Smooth muscle cell (in vitro differentiated cells): ENCODE measurements at regions not wholly inside any gene's neighbourhood (a gene's known extent, or its start where the extent isn't known, plus 50 kb on each side); places are given as distances from the start of the nearest gene placed in this dataset.

ENCODE experiments used
- DNase-seq: peaks from one replicate; lab custom pipeline; 2025; ENCODE audit not compliant: unreplicated experiment; lab: John Stamatoyannopoulos, UW
- H2AFZ ChIP-seq: fragments of 200-600 bp; sonication (generic); 2 replicates; pipeline ENCODE4 v1.6.0; 2016; ENCODE audit warnings: antibody characterized with exemption, low read depth, mild to moderate bottlenecking
- H3F3A ChIP-seq: fragments of 200-600 bp; sonication (generic); 2 replicates; pipeline ENCODE4 v1.6.0; 2017; ENCODE audit warnings: antibody characterized with exemption, low read depth
- H3K27ac ChIP-seq: fragments of 200-600 bp; sonication (generic); 2 replicates; pipeline ENCODE4 v1.5.1; 2016; ENCODE audit warnings: low read depth, mild to moderate bottlenecking
- H3K27me3 ChIP-seq: fragments of 200-600 bp; sonication (generic); 2 replicates; pipeline ENCODE4 v1.6.1; 2016; ENCODE audit warnings: low read depth, mild to moderate bottlenecking
- H3K36me3 ChIP-seq: fragments of 200-600 bp; sonication (generic); 2 replicates; pipeline ENCODE4 v1.5.1; 2016; ENCODE audit warnings: low read depth
- H3K4me1 ChIP-seq: fragments of 200-600 bp; sonication (generic); 2 replicates; pipeline ENCODE4 v1.5.1; 2016; ENCODE audit warnings: low read depth
- H3K4me2 ChIP-seq: fragments of 200-600 bp; sonication (generic); 2 replicates; pipeline ENCODE4 v1.6.0; 2016; ENCODE audit warnings: mild to moderate bottlenecking
- H3K4me3 ChIP-seq: fragments of 200-600 bp; sonication (generic); 2 replicates; pipeline ENCODE4 v1.5.1; 2016; ENCODE audit warnings: mild to moderate bottlenecking
- H3K79me2 ChIP-seq: fragments of 200-600 bp; sonication (generic); 2 replicates; pipeline ENCODE4 v1.6.0; 2016; ENCODE audit warnings: low read depth, mild to moderate bottlenecking
- H3K9ac ChIP-seq: fragments of 200-600 bp; sonication (generic); 2 replicates; pipeline ENCODE4 v1.6.0; 2016; ENCODE audit warnings: low read depth
- H3K9me3 ChIP-seq: fragments of 200-600 bp; sonication (generic); replicated peaks from 2 replicates; pipeline ENCODE4 v1.5.1; 2016; ENCODE audit warnings: low read depth
- H4K20me1 ChIP-seq: fragments of 200-600 bp; sonication (generic); 2 replicates; pipeline ENCODE4 v1.6.0; 2016; ENCODE audit warnings: low read depth
- CTCF ChIP-seq: fragments of 200-600 bp; sonication (generic); IDR thresholded peaks from 2 replicates; pipeline ENCODE4 v1.5.1; 2017; ENCODE audit warnings: borderline replicate concordance, mild to moderate bottlenecking, antibody characterized with exemption; ENCODE audit not compliant: insufficient read depth, poor library complexity, severe bottlenecking
- WGBS: methylation state at CpG from one replicate; pipeline ENCODE4 v1.1.7; 2016; ENCODE audit warnings: low lambda C conversion rate; 5-methylcytosine and 5-hydroxymethylcytosine counted together

GRCh38 chr3:96711816-96712215, 102.6 kb upstream of the EPHA6 start:
- Histone ChIP-seq H3K9ac (no peak overlapping the region), H3K36me3 (no peaks in the 10 kb centered on the region), H3K4me2 (no peak overlapping the region), H3K27me3 (no peaks in the 10 kb centered on the region), H3K4me3 (no peak overlapping the region), H4K20me1 (no peaks in the 10 kb centered on the region), H2AFZ (no peak overlapping the region), H3K79me2 (no peaks in the 10 kb centered on the region), H3K27ac (no peak overlapping the region), H3F3A (no peaks in the 10 kb centered on the region), H3K9me3 (no peaks in the 10 kb centered on the region), H3K4me1 (no peaks in the 10 kb centered on the region)
- 90% methylated on average over 2 of the region's 2 CpGs for WGBS
- TF ChIP-seq CTCF, result no peak
- DNase-seq, result no peak

GRCh38 chr3:96712792-96713191, 101.6 kb upstream of the EPHA6 start:
- TF ChIP-seq CTCF, result no peak
- H3K4me3 ChIP-seq, result no peak overlapping the region
- H3K36me3 ChIP-seq, result no peaks in the 10 kb centered on the region
- no peaks in the 10 kb centered on the region for H4K20me1 ChIP-seq
- no peaks in the 10 kb centered on the region for H3K4me1 ChIP-seq
- no peak overlapping the region for H3K27ac ChIP-seq
- H3K4me2 ChIP-seq, result no peak overlapping the region
- no peaks in the 10 kb centered on the region for H3K79me2 ChIP-seq
- H3K27me3 ChIP-seq, result no peaks in the 10 kb centered on the region
- H3F3A ChIP-seq, result no peaks in the 10 kb centered on the region
- DNase-seq, result no peak
- H2AFZ ChIP-seq, result no peak overlapping the region
- no peak overlapping the region for H3K9ac ChIP-seq
- H3K9me3 ChIP-seq, result no peaks in the 10 kb centered on the region
- 74% methylated on average over 2 of the region's 2 CpGs for WGBS

GRCh38 chr3:96719921-96720320, 94.5 kb upstream of the EPHA6 start:
- H3K36me3 ChIP-seq, result no peaks in the 10 kb centered on the region
- H3K9me3 ChIP-seq, result no peaks in the 10 kb centered on the region
- no peak overlapping the region for H2AFZ ChIP-seq
- no peaks in the 10 kb centered on the region for H4K20me1 ChIP-seq
- no peak overlapping the region for H3K27ac ChIP-seq
- no peaks in the 10 kb centered on the region for H3F3A ChIP-seq
- H3K4me1 ChIP-seq, result no peaks in the 10 kb centered on the region
- H3K79me2 ChIP-seq, result no peaks in the 10 kb centered on the region
- no peak overlapping the region for H3K9ac ChIP-seq
- TF ChIP-seq CTCF, result no peak
- H3K4me3 ChIP-seq, result no peak overlapping the region
- WGBS, result 89% methylated on average over 3 of the region's 3 CpGs
- no peak for DNase-seq
- no peaks in the 10 kb centered on the region for H3K27me3 ChIP-seq
- H3K4me2 ChIP-seq, result no peak overlapping the region

GRCh38 chr3:96731031-96731430, 83.4 kb upstream of the EPHA6 start:
- H3K4me1 ChIP-seq, result no peaks in the 10 kb centered on the region
- no peak overlapping the region for H3K27ac ChIP-seq
- no peak for DNase-seq

More at GRCh38 chr3:96731031-96731430, 83.4 kb upstream of the EPHA6 start:
- Histone ChIP-seq H3K4me3 (no peak overlapping the region), H3K9me3 (no peaks in the 10 kb centered on the region), H3K9ac (no peak overlapping the region), H3K4me2 (no peak overlapping the region), H3K79me2 (no peaks in the 10 kb centered on the region), H2AFZ (no peak overlapping the region), H3K27me3 (no peaks in the 10 kb centered on the region), H4K20me1 (no peaks in the 10 kb centered on the region), H3K36me3 (no peaks in the 10 kb centered on the region), H3F3A (no peaks in the 10 kb centered on the region)
- no peak for TF ChIP-seq CTCF
